ENCODE measurements at regions not wholly inside any gene's neighbourhood (a gene's known extent, or its start where the extent isn't known, plus 50 kb on each side); places are given as distances from the start of the nearest gene placed in this dataset.
"Not testable (repeated sequence)": the region's sequence is repeated elsewhere in the genome, so short reads cannot be mapped to it uniquely, and the experiment has no call there.

GRCh38 chr5:155826611-155827507 lies 500.1 kb upstream of the SGCD start:
- Histone ChIP-seq H3K27ac (no peak overlapping the region), H3K4me2 (no peak overlapping the region), H3K4me3 (no peak overlapping the region), H3K36me3 (no peaks in the 10 kb centered on the region), H3K27me3 (no peaks in the 10 kb centered on the region), H4K20me1 (no peaks in the 10 kb centered on the region), H3K4me1 (no peaks in the 10 kb centered on the region), H3K9me3 (no peaks in the 10 kb centered on the region), H3K9ac (no peak overlapping the region)
- TF ChIP-seq Cebpa-rat (IDR thresholded peaks at IDR 0.05), result no peak

- H3K27me3 ChIP-seq, H4K20me1 ChIP-seq, H3K4me1 ChIP-seq, H3K9ac ChIP-seq, H3K36me3 ChIP-seq, H3K4me3 ChIP-seq, H3K9me3 ChIP-seq, H3K27ac ChIP-seq, H3K4me2 ChIP-seq: not testable (repeated sequence)
Measured at GRCh38 chr5:155827508-155827815, 499.5 kb upstream of the SGCD start.

- Histone ChIP-seq H3K27me3 (no peaks in the 10 kb centered on the region), H3K4me3 (no peak overlapping the region), H3K4me2 (no peak overlapping the region), H3K9ac (no peak overlapping the region), H3K36me3 (no peaks in the 10 kb centered on the region), H3K27ac (no peak overlapping the region), H3K9me3 (no peaks in the 10 kb centered on the region), H4K20me1 (no peaks in the 10 kb centered on the region), H3K4me1 (no peaks in the 10 kb centered on the region)
- no peak for TF ChIP-seq Cebpa-rat (IDR thresholded peaks at IDR 0.05)
Measured at GRCh38 chr5:155827949-155828348, 499.0 kb upstream of the SGCD start.

GRCh38 chr5:155831491-155831890 lies 495.5 kb upstream of the SGCD start:
- no peak for TF ChIP-seq Cebpa-rat (IDR thresholded peaks at IDR 0.05)
- H3K27ac ChIP-seq, result no peak overlapping the region
- H3K4me3 ChIP-seq, result no peak overlapping the region
- H3K4me2 ChIP-seq, result no peak overlapping the region
- H3K9me3 ChIP-seq, result no peaks in the 10 kb centered on the region
- H3K27me3 ChIP-seq, result no peaks in the 10 kb centered on the region
- no peak overlapping the region for H3K9ac ChIP-seq
- H3K36me3 ChIP-seq, result no peaks in the 10 kb centered on the region
- no peaks in the 10 kb centered on the region for H4K20me1 ChIP-seq
- no peaks in the 10 kb centered on the region for H3K4me1 ChIP-seq

- Histone ChIP-seq H3K4me2 (no peak overlapping the region), H3K27me3 (no peaks in the 10 kb centered on the region), H4K20me1 (no peaks in the 10 kb centered on the region), H3K9me3 (no peaks in the 10 kb centered on the region), H3K36me3 (no peaks in the 10 kb centered on the region), H3K4me1 (no peaks in the 10 kb centered on the region), H3K27ac (no peak overlapping the region), H3K9ac (no peak overlapping the region), H3K4me3 (no peak overlapping the region)
- TF ChIP-seq Cebpa-rat (IDR thresholded peaks at IDR 0.05), result no peak
Measured at GRCh38 chr5:155833287-155833686, 493.7 kb upstream of the SGCD start.

GRCh38 chr5:155834271-155834975 lies 492.5 kb upstream of the SGCD start:
- Histone ChIP-seq H3K9me3 (no peaks in the 10 kb centered on the region), H4K20me1 (no peaks in the 10 kb centered on the region), H3K4me1 (no peaks in the 10 kb centered on the region), H3K27ac (no peak overlapping the region), H3K4me3 (no peak overlapping the region), H3K9ac (no peak overlapping the region), H3K4me2 (no peak overlapping the region), H3K27me3 (no peaks in the 10 kb centered on the region), H3K36me3 (no peaks in the 10 kb centered on the region)
- no peak for TF ChIP-seq Cebpa-rat (IDR thresholded peaks at IDR 0.05)

- Histone ChIP-seq H3K27me3 (no peaks in the 10 kb centered on the region), H3K36me3 (no peaks in the 10 kb centered on the region), H4K20me1 (no peaks in the 10 kb centered on the region), H3K9ac (no peak overlapping the region), H3K9me3 (no peaks in the 10 kb centered on the region), H3K4me2 (no peak overlapping the region), H3K4me3 (no peak overlapping the region), H3K4me1 (no peaks in the 10 kb centered on the region), H3K27ac (no peak overlapping the region)
- no peak for TF ChIP-seq Cebpa-rat (IDR thresholded peaks at IDR 0.05)
Measured at GRCh38 chr5:155836089-155836803, 490.7 kb upstream of the SGCD start.

- Histone ChIP-seq H3K9ac (no peak overlapping the region), H3K4me2 (no peak overlapping the region), H3K9me3 (no peaks in the 10 kb centered on the region), H3K36me3 (no peaks in the 10 kb centered on the region), H3K4me3 (no peak overlapping the region), H3K27ac (no peak overlapping the region), H4K20me1 (no peaks in the 10 kb centered on the region), H3K27me3 (no peaks in the 10 kb centered on the region), H3K4me1 (no peaks in the 10 kb centered on the region)
- TF ChIP-seq Cebpa-rat (IDR thresholded peaks at IDR 0.05), result no peak
Measured at GRCh38 chr5:155838394-155838793, 488.6 kb upstream of the SGCD start.

GRCh38 chr5:155839251-155840037 lies 487.5 kb upstream of the SGCD start:
- Histone ChIP-seq H4K20me1 (no peaks in the 10 kb centered on the region), H3K4me3 (no peak overlapping the region), H3K27ac (no peak overlapping the region), H3K9ac (no peak overlapping the region), H3K9me3 (no peaks in the 10 kb centered on the region), H3K27me3 (no peaks in the 10 kb centered on the region), H3K4me2 (no peak overlapping the region), H3K36me3 (no peaks in the 10 kb centered on the region), H3K4me1 (no peaks in the 10 kb centered on the region)
- no peak for TF ChIP-seq Cebpa-rat (IDR thresholded peaks at IDR 0.05)

All from BLaER1 (cell line).